ENCODE measurements at regions not wholly inside any gene's neighbourhood (a gene's known extent, or its start where the extent isn't known, plus 50 kb on each side); places are given as distances from the start of the nearest gene placed in this dataset.

- no peak for TF ChIP-seq SMC3 (IDR thresholded peaks at IDR 0.05; ENCODE audit: borderline replicate concordance, low read length)
- no peak for TF ChIP-seq NFYA (IDR thresholded peaks at IDR 0.05; ENCODE audit: borderline replicate concordance, low read depth, low read length)
- no peak for TF ChIP-seq EZH2 (IDR thresholded peaks at IDR 0.05; ENCODE audit: borderline replicate concordance, control insufficient read depth, low read depth, low read length)
- no peak for TF ChIP-seq TAF1 (IDR thresholded peaks at IDR 0.05; ENCODE audit: borderline replicate concordance, low read depth, low read length)
- no peak for TF ChIP-seq MYB (IDR thresholded peaks at IDR 0.05; ENCODE audit: borderline replicate concordance, low read depth, low read length)
- Histone ChIP-seq H3K4me2 (ENCODE audit: control insufficient read depth, insufficient read depth) (no peak overlapping the region), H3K9ac (ENCODE audit: control insufficient read depth, insufficient read depth, low read length) (no peak overlapping the region), H3K27me3 (replicated peaks in 1 of 2; ENCODE audit: control insufficient read depth in 2 of 2, insufficient read depth in 2 of 2, low read length in 1 of 2) (no peaks in the 10 kb centered on the region; a peak in 2 of 4 replicates), H3K79me2 (ENCODE audit: control insufficient read depth, insufficient read depth, low read length) (no peaks in the 10 kb centered on the region), H3K4me3 (no peak overlapping the region), H3K36me3 (ENCODE audit: control insufficient read depth in 2 of 2, insufficient read depth in 2 of 2, low read length in 1 of 2) (no peaks in the 10 kb centered on the region), H3K4me1 (ENCODE audit: control insufficient read depth, insufficient read depth, low read length) (no peaks in the 10 kb centered on the region), H4K20me1 (ENCODE audit: control insufficient read depth, insufficient read depth) (no peaks in the 10 kb centered on the region), H2AFZ (ENCODE audit: control insufficient read depth, low read depth, low read length) (no peak overlapping the region), H3K9me3 (replicated peaks; ENCODE audit: control insufficient read depth, insufficient read depth, low read length) (no peaks in the 10 kb centered on the region), H3K27ac (ENCODE audit: control insufficient read depth, insufficient read depth) (no peak overlapping the region)
- in situ Hi-C loops (cut with MboI) = no loop called here
- FAIRE-seq = no peak
- no TSS peak for BruUV-seq (replicated peaks)
- 89% methylated on average over 1 of the region's 1 CpG for whole genome bisulfite sequencing (ENCODE audit: insufficient coverage, insufficient replicate concordance, low lambda C conversion rate, missing lambda C conversion rate)
- ATAC-seq = no peak
- POLR2A ChIA-PET = no interaction called here
- CTCF ChIA-PET = interaction anchor here (1.2 kb wide), 1 partner anchor 10 kb away, joined by 3 read pairs; no protein-coding TSS in a partner anchor
- RAD21 ChIA-PET (ENCODE audit: unreplicated experiment) = no interaction called here
- SMC1A ChIA-PET (ENCODE audit: uncharacterized antibody, unreplicated experiment) = interaction anchor here (1.4 kb wide), 1 partner anchor 15 kb away, joined by 4 read pairs; no protein-coding TSS in a partner anchor
- no peak for DNase-seq (ENCODE audit: low read depth, low spot score)
- intact Hi-C loops (cut with micrococcal nuclease; ENCODE audit: unreplicated experiment) = no loop called here
Measured at GRCh38 chr1:175803413-175803812, 60.0 kb upstream of the TNR start.

- ChIA-PET RAD21 (ENCODE audit: unreplicated experiment) (no interaction called here), SMC1A (ENCODE audit: uncharacterized antibody, unreplicated experiment) (no interaction called here), POLR2A (no interaction called here), CTCF (no interaction called here)
- BruUV-seq (replicated peaks) = no TSS peak
- no peak for FAIRE-seq
- H4K20me1 ChIP-seq (ENCODE audit: control insufficient read depth, insufficient read depth) = no peaks in the 10 kb centered on the region
- intact Hi-C loops (cut with micrococcal nuclease; ENCODE audit: unreplicated experiment) = no loop called here
- H3K36me3 ChIP-seq (ENCODE audit: control insufficient read depth in 2 of 2, insufficient read depth in 2 of 2, low read length in 1 of 2) = no peaks in the 10 kb centered on the region
- H3K4me1 ChIP-seq (ENCODE audit: control insufficient read depth, insufficient read depth, low read length) = no peaks in the 10 kb centered on the region
- WGBS (ENCODE audit: insufficient coverage, insufficient replicate concordance, low lambda C conversion rate, missing lambda C conversion rate) = 43% methylated on average over 10 of the region's 10 CpGs
- H3K27ac ChIP-seq (ENCODE audit: control insufficient read depth, insufficient read depth) = no peak overlapping the region
- no peak for ATAC-seq
- H3K27me3 ChIP-seq (replicated peaks in 1 of 2; ENCODE audit: control insufficient read depth in 2 of 2, insufficient read depth in 2 of 2, low read length in 1 of 2) = no peaks in the 10 kb centered on the region; a peak in 2 of 4 replicates
- H3K9me3 ChIP-seq (replicated peaks; ENCODE audit: control insufficient read depth, insufficient read depth, low read length) = no peaks in the 10 kb centered on the region
- in situ Hi-C loops (cut with MboI) = no loop called here
- TF ChIP-seq NRF1 (conservative IDR thresholded peaks at IDR 0.05; ENCODE audit: low read depth, low read length) (no peak), PAX8 (IDR thresholded peaks at IDR 0.05) (no peak), TAF1 (IDR thresholded peaks at IDR 0.05; ENCODE audit: borderline replicate concordance, low read depth, low read length) (no peak)
- no peak for DNase-seq (ENCODE audit: low read depth, low spot score)
- no peak overlapping the region for H3K9ac ChIP-seq (ENCODE audit: control insufficient read depth, insufficient read depth, low read length)
- H3K79me2 ChIP-seq (ENCODE audit: control insufficient read depth, insufficient read depth, low read length) = no peaks in the 10 kb centered on the region
- H2AFZ ChIP-seq (ENCODE audit: control insufficient read depth, low read depth, low read length) = no peak overlapping the region
- no peak overlapping the region for H3K4me2 ChIP-seq (ENCODE audit: control insufficient read depth, insufficient read depth)
- H3K4me3 ChIP-seq = no peak overlapping the region
Measured at GRCh38 chr1:175802407-175803123, 59.2 kb upstream of the TNR start.
